A549 (cell line): ENCODE measurements at regions not wholly inside any gene's neighbourhood (a gene's known extent, or its start where the extent isn't known, plus 50 kb on each side); places are given as distances from the start of the nearest gene placed in this dataset.

ENCODE experiments used
- BHLHE40 ChIP-seq: IDR thresholded peaks from 2 replicates; pipeline ENCODE4 v1.6.1; 2012; ENCODE audit warnings: low read depth, low read length, inconsistent platforms
- CBX8 ChIP-seq: fragments of 200-600 bp; sonication (generic); IDR thresholded peaks from 2 replicates; pipeline ENCODE4 v1.6.1; 2016
- CEBPB ChIP-seq, 2 experiments: fragments of >200 bp in 1 of 2; sonication (Bioruptor Twin) in 1 of 2; formaldehyde crosslinking in 1 of 2; IDR thresholded peaks; 2 replicates each; pipeline ENCODE4 v1.6.1; 2012 to 2016
- CTCF ChIP-seq: fragments of >200 bp; sonication (Bioruptor Twin); formaldehyde crosslinking; IDR thresholded peaks from 3 replicates; pipeline ENCODE4 v1.5.1; 2016
- ESRRA ChIP-seq: fragments of 150-350 bp; IDR thresholded peaks from 2 replicates; pipeline ENCODE4 v1.6.1; 2014; ENCODE audit warnings: mild to moderate bottlenecking, low read length, borderline replicate concordance
- MAFK ChIP-seq: fragments of 450-650 bp; IDR thresholded peaks from 2 replicates; pipeline ENCODE4 v1.6.1; 2014; ENCODE audit not compliant: partially characterized antibody
- MAX ChIP-seq: IDR thresholded peaks from 2 replicates; pipeline ENCODE4 v1.6.1; 2012
- PHF8 ChIP-seq: fragments of 200-600 bp; sonication (generic); IDR thresholded peaks from 2 replicates; pipeline ENCODE4 v1.6.1; 2016; ENCODE audit warnings: low read depth, mild to moderate bottlenecking, antibody characterized with exemption, moderate library complexity, borderline replicate concordance
- POLR2A ChIP-seq: IDR thresholded peaks from 2 replicates; pipeline ENCODE4 v1.6.1; 2012; ENCODE audit warnings: mild to moderate bottlenecking, low read length
- RAD21 ChIP-seq, 2 experiments: fragments of >200 bp in 1 of 2; sonication (Bioruptor Twin) in 1 of 2; formaldehyde crosslinking in 1 of 2; IDR thresholded peaks in 1 of 2; conservative IDR thresholded peaks in 1 of 2; 2 replicates in 1 of 2; 3 replicates in 1 of 2; pipeline ENCODE4 v1.6.1; 2012 to 2018; ENCODE audit warnings: inconsistent platforms in 1 of 2
- SREBF2 ChIP-seq: fragments of 450-650 bp; IDR thresholded peaks from 2 replicates; pipeline ENCODE4 v1.6.1; 2014; ENCODE audit warnings: mild to moderate bottlenecking, moderate library complexity
- TF ChIP-seq, protein P1 (sequence below): fragments of 200-600 bp; sonication (generic); IDR thresholded peaks from 2 replicates; pipeline ENCODE4 v1.6.1; 2016; ENCODE audit warnings: antibody characterized with exemption, mild to moderate bottlenecking, moderate library complexity

- TF ChIP-seq MAFK (no peak), MAX (no peak), POLR2A (no peak), PHF8 (no peak), BHLHE40 (no peak), ESRRA (no peak), CEBPB (IDR thresholded peaks at IDR 0.05) (no peak), CTCF (no peak), SREBF2 (no peak), RAD21 (conservative IDR thresholded peaks at IDR 0.05 in 1 of 2, IDR thresholded peaks at IDR 0.05 in 1 of 2) (no peak), CBX8 (no peak)
- TF ChIP-seq, protein P1, sequence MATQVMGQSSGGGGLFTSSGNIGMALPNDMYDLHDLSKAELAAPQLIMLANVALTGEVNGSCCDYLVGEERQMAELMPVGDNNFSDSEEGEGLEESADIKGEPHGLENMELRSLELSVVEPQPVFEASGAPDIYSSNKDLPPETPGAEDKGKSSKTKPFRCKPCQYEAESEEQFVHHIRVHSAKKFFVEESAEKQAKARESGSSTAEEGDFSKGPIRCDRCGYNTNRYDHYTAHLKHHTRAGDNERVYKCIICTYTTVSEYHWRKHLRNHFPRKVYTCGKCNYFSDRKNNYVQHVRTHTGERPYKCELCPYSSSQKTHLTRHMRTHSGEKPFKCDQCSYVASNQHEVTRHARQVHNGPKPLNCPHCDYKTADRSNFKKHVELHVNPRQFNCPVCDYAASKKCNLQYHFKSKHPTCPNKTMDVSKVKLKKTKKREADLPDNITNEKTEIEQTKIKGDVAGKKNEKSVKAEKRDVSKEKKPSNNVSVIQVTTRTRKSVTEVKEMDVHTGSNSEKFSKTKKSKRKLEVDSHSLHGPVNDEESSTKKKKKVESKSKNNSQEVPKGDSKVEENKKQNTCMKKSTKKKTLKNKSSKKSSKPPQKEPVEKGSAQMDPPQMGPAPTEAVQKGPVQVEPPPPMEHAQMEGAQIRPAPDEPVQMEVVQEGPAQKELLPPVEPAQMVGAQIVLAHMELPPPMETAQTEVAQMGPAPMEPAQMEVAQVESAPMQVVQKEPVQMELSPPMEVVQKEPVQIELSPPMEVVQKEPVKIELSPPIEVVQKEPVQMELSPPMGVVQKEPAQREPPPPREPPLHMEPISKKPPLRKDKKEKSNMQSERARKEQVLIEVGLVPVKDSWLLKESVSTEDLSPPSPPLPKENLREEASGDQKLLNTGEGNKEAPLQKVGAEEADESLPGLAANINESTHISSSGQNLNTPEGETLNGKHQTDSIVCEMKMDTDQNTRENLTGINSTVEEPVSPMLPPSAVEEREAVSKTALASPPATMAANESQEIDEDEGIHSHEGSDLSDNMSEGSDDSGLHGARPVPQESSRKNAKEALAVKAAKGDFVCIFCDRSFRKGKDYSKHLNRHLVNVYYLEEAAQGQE = no peak
These were observed 270.2 kb upstream of the LUZP2 start for GRCh38 chr11:24226606-24227005.
